Mucosa of descending colon (tissue), 3 donors: ENCODE measurements at regions not wholly inside any gene's neighbourhood (a gene's known extent, or its start where the extent isn't known, plus 50 kb on each side); places are given as distances from the start of the nearest gene placed in this dataset.

Experiments used
- ATAC-seq: fragments of 200-7000 bp; cut with Tn5 transposase; one replicate; pipeline ENCODE4 v1.9.1; 2020; ENCODE audit warnings: mild to moderate bottlenecking, moderate library complexity
- DNase-seq, 3 donors: peaks; one replicate each; pipeline ENCODE4 v3.0.0-alpha.2; 2020
- H3K36me3 ChIP-seq: fragments of 200-600 bp; one replicate; pipeline ENCODE4 v1.8.0; 2021; ENCODE audit warnings: low read depth, mild to moderate bottlenecking
- H3K4me1 ChIP-seq: fragments of 200-600 bp; one replicate; pipeline ENCODE4 v1.8.0; 2021; ENCODE audit warnings: low read depth, mild to moderate bottlenecking
- H3K4me3 ChIP-seq: fragments of 200-600 bp; one replicate; pipeline ENCODE4 v1.8.0; 2021; ENCODE audit warnings: mild to moderate bottlenecking
- H3K9me3 ChIP-seq: fragments of 200-600 bp; one replicate; pipeline ENCODE4 v1.8.0; 2021; ENCODE audit warnings: mild to moderate bottlenecking
- CTCF ChIP-seq: fragments of 200-600 bp; IDR thresholded peaks from one replicate; pipeline ENCODE4 v1.8.0; 2022; ENCODE audit warnings: antibody characterized with exemption, mild to moderate bottlenecking
- intact Hi-C, 2 donors: fragments of 100-400 bp; cut with DNase I in 1 of 2; cut with micrococcal nuclease in 1 of 2; formaldehyde crosslinking; loops; one replicate each; pipeline versions ENCODE4 v1.11.0 to v1.11.1; 2022; cut with DNase I, micrococcal nuclease
- donor health status: DM: no; HTN: no; CAD: no; lungs with moderate emphysema.
- donor health status: DM: no; HTN: no; CAD: no.
- donor health status: DM: no; HTN: yes; CAD: no.

- no peak for TF ChIP-seq CTCF
- DNase-seq = no peak
Observed at GRCh38 chr4:171266671-171267070, 546.5 kb upstream of the GALNTL6 start.

GRCh38 chr4:171265190-171265818 lies 547.9 kb upstream of the GALNTL6 start:
- no peak for DNase-seq
- peaks cover 5% of the 10 kb centered on the region for H3K9me3 ChIP-seq
- no peak for ATAC-seq
- TF ChIP-seq CTCF = no peak
- H3K4me1 ChIP-seq = no peaks in the 10 kb centered on the region
- no peaks in the 10 kb centered on the region for H3K36me3 ChIP-seq
- intact Hi-C loops = no loop called here
- H3K4me3 ChIP-seq = no peak overlapping the region

More at GRCh38 chr4:171266671-171267070, 546.5 kb upstream of the GALNTL6 start:
- H3K36me3 ChIP-seq = no peaks in the 10 kb centered on the region
- H3K4me3 ChIP-seq = no peak overlapping the region
- peaks cover 5% of the 10 kb centered on the region for H3K9me3 ChIP-seq
- intact Hi-C loops = no loop called here
- ATAC-seq = no peak
- no peaks in the 10 kb centered on the region for H3K4me1 ChIP-seq

GRCh38 chr4:171256223-171256622 lies 557.0 kb upstream of the GALNTL6 start:
- no peak for TF ChIP-seq CTCF
- H3K36me3 ChIP-seq = no peaks in the 10 kb centered on the region
- no peak overlapping the region for H3K4me3 ChIP-seq
- H3K9me3 ChIP-seq = no peaks in the 10 kb centered on the region
- ATAC-seq = no peak
- DNase-seq = no peak
- H3K4me1 ChIP-seq = no peaks in the 10 kb centered on the region
- intact Hi-C loops = no loop called here

- H3K4me3 ChIP-seq = no peak overlapping the region
- H3K9me3 ChIP-seq = no peaks in the 10 kb centered on the region
- DNase-seq (no peak), ATAC-seq (no peak)
- TF ChIP-seq CTCF = no peak
- H3K36me3 ChIP-seq = no peaks in the 10 kb centered on the region
- H3K4me1 ChIP-seq = no peaks in the 10 kb centered on the region
- intact Hi-C loops = no loop called here
Observed at GRCh38 chr4:171246948-171247347, 566.3 kb upstream of the GALNTL6 start.

GRCh38 chr4:171242831-171243230 lies 570.4 kb upstream of the GALNTL6 start:
- DNase-seq (no peak), ATAC-seq (no peak)
- Histone ChIP-seq H3K4me3 (no peak overlapping the region), H3K36me3 (no peaks in the 10 kb centered on the region), H3K4me1 (no peaks in the 10 kb centered on the region), H3K9me3 (no peaks in the 10 kb centered on the region)
- intact Hi-C loops = no loop called here
- TF ChIP-seq CTCF = no peak

- no peaks in the 10 kb centered on the region for H3K36me3 ChIP-seq
- H3K4me1 ChIP-seq = no peaks in the 10 kb centered on the region
- no peaks in the 10 kb centered on the region for H3K9me3 ChIP-seq
- no peak for DNase-seq
- ATAC-seq = no peak
- H3K4me3 ChIP-seq = no peak overlapping the region
- intact Hi-C loops = no loop called here
- no peak for TF ChIP-seq CTCF
Observed at GRCh38 chr4:171239196-171239595, 574.0 kb upstream of the GALNTL6 start.
